ENCODE measurements at regions not wholly inside any gene's neighbourhood (a gene's known extent, or its start where the extent isn't known, plus 50 kb on each side); places are given as distances from the start of the nearest gene placed in this dataset.
"Not testable (repeated sequence)": the region's sequence is repeated elsewhere in the genome, so short reads cannot be mapped to it uniquely, and the experiment has no call there.

GRCh38 chr2:33906129-33906528 is 307.0 kb upstream of the FAM98A start:
- TF ChIP-seq CTCF (IDR thresholded peaks at IDR 0.05; ENCODE audit: insufficient read depth, low read length); POLR2AphosphoS5 (IDR thresholded peaks at IDR 0.05; ENCODE audit: low read depth); SPI1 (IDR thresholded peaks at IDR 0.05; ENCODE audit: borderline replicate concordance, low read depth): not testable (repeated sequence)

All from HL-60 (cell line).